ENCODE measurements at regions not wholly inside any gene's neighbourhood (a gene's known extent, or its start where the extent isn't known, plus 50 kb on each side); places are given as distances from the start of the nearest gene placed in this dataset.

DNA sequence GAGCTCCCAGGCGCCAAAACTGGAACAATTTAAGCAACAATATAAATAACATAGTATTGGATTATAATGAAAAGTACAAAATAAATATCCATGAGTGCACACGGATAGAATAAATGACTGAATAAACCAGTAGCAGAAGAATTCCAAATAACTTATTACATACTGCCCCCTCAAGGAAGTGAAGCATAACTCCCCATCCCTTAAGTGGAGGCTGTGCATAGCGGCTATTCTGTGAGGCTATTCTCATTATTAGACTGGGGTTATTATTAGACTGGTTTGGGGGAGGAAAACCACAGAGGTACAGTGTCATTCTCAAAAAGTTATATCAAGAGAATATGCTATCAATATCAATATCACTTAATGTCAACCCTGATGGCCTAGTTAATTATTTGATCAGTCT lies 94.4 kb upstream of the SIRPA start:
- TF ChIP-seq, protein P1, sequence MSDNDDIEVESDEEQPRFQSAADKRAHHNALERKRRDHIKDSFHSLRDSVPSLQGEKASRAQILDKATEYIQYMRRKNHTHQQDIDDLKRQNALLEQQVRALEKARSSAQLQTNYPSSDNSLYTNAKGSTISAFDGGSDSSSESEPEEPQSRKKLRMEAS (IDR thresholded peaks at IDR 0.05): no peak
- TF ChIP-seq, protein P2, sequence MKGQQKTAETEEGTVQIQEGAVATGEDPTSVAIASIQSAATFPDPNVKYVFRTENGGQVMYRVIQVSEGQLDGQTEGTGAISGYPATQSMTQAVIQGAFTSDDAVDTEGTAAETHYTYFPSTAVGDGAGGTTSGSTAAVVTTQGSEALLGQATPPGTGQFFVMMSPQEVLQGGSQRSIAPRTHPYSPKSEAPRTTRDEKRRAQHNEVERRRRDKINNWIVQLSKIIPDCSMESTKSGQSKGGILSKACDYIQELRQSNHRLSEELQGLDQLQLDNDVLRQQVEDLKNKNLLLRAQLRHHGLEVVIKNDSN (IDR thresholded peaks at IDR 0.05): no peak
- no peak for TF ChIP-seq CEBPB (IDR thresholded peaks at IDR 0.05)
- TF ChIP-seq TEAD4 (IDR thresholded peaks at IDR 0.05): no peak
- no peak for TF ChIP-seq FOXM1 (IDR thresholded peaks at IDR 0.05; ENCODE audit: borderline replicate concordance, low read depth)
- no peak for TF ChIP-seq TCF12 (IDR thresholded peaks at IDR 0.05; ENCODE audit: low read depth)
- no peak for TF ChIP-seq NFIC (IDR thresholded peaks at IDR 0.05)
- TF ChIP-seq EP300 (IDR thresholded peaks at IDR 0.05; ENCODE audit: borderline replicate concordance): no peak
- TF ChIP-seq TAF1 (IDR thresholded peaks at IDR 0.05; ENCODE audit: low read depth): no peak
- TF ChIP-seq RAD21 (IDR thresholded peaks at IDR 0.05; ENCODE audit: low read depth): no peak
- no peak for TF ChIP-seq CREB1 (IDR thresholded peaks at IDR 0.05; ENCODE audit: low read depth)
- TF ChIP-seq, protein P3, sequence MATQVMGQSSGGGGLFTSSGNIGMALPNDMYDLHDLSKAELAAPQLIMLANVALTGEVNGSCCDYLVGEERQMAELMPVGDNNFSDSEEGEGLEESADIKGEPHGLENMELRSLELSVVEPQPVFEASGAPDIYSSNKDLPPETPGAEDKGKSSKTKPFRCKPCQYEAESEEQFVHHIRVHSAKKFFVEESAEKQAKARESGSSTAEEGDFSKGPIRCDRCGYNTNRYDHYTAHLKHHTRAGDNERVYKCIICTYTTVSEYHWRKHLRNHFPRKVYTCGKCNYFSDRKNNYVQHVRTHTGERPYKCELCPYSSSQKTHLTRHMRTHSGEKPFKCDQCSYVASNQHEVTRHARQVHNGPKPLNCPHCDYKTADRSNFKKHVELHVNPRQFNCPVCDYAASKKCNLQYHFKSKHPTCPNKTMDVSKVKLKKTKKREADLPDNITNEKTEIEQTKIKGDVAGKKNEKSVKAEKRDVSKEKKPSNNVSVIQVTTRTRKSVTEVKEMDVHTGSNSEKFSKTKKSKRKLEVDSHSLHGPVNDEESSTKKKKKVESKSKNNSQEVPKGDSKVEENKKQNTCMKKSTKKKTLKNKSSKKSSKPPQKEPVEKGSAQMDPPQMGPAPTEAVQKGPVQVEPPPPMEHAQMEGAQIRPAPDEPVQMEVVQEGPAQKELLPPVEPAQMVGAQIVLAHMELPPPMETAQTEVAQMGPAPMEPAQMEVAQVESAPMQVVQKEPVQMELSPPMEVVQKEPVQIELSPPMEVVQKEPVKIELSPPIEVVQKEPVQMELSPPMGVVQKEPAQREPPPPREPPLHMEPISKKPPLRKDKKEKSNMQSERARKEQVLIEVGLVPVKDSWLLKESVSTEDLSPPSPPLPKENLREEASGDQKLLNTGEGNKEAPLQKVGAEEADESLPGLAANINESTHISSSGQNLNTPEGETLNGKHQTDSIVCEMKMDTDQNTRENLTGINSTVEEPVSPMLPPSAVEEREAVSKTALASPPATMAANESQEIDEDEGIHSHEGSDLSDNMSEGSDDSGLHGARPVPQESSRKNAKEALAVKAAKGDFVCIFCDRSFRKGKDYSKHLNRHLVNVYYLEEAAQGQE (IDR thresholded peaks at IDR 0.05; ENCODE audit: low read depth): no peak
- TF ChIP-seq YY1 (IDR thresholded peaks at IDR 0.05; ENCODE audit: low read depth): no peak
- TF ChIP-seq EGR1 (IDR thresholded peaks at IDR 0.05): no peak
- no peak for TF ChIP-seq ZBTB7A (IDR thresholded peaks at IDR 0.05; ENCODE audit: low read depth)

DNA sequence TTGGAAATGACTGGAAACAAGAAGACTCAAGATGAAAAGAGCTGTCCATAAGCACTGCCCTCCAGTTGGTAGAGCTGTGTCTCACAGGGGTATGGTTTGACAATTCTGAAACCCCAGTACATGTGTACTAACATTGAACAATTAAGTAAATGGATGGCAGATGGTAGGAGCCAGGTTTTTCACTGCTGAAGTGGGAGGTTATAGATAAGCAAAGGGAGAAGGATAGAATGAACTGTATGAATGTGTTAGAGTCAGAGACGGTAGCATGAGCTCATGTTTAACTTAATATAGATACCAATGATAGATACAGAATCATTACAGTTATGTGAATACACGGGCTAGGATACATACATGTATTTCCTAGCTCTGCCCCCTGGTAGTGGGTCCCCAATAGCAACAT lies 95.0 kb upstream of the SIRPA start:
- no peak for TF ChIP-seq ZBTB7A (IDR thresholded peaks at IDR 0.05; ENCODE audit: low read depth)
- TF ChIP-seq FOXM1 (IDR thresholded peaks at IDR 0.05; ENCODE audit: borderline replicate concordance, low read depth): no peak
- TF ChIP-seq CEBPB (IDR thresholded peaks at IDR 0.05): no peak
- TF ChIP-seq RAD21 (IDR thresholded peaks at IDR 0.05; ENCODE audit: low read depth): no peak
- no peak for TF ChIP-seq YY1 (IDR thresholded peaks at IDR 0.05; ENCODE audit: low read depth)
- TF ChIP-seq TAF1 (IDR thresholded peaks at IDR 0.05; ENCODE audit: low read depth): no peak
- TF ChIP-seq, protein P1 (IDR thresholded peaks at IDR 0.05): no peak
- TF ChIP-seq TEAD4 (IDR thresholded peaks at IDR 0.05): no peak
- TF ChIP-seq, protein P2 (IDR thresholded peaks at IDR 0.05): no peak
- TF ChIP-seq NFIC (IDR thresholded peaks at IDR 0.05): no peak
- TF ChIP-seq TCF12 (IDR thresholded peaks at IDR 0.05; ENCODE audit: low read depth): no peak
- no peak for TF ChIP-seq EGR1 (IDR thresholded peaks at IDR 0.05)

DNA sequence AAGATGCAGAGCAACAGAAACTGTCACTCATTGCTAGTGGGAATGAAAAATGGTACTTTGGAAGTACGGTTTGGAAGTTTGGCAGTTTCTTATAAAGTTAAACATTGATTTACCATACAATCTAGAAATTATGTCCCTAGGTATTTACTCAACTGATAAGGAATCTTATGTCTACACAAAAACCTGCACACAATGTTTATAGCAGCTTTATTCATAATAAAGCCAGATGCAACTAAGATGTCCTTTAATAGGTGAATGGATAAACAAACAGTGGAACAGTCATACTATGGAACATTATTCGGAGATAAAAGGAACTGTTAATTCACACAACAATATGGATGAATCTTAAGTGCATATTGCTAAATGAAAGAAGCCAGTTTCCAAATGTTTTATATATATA lies 96.2 kb upstream of the SIRPA start:
- no peak for TF ChIP-seq YY1 (IDR thresholded peaks at IDR 0.05; ENCODE audit: low read depth)
- no peak for TF ChIP-seq TAF1 (IDR thresholded peaks at IDR 0.05; ENCODE audit: low read depth)
- no peak for TF ChIP-seq EGR1 (IDR thresholded peaks at IDR 0.05)
- TF ChIP-seq ZBTB7A (IDR thresholded peaks at IDR 0.05; ENCODE audit: low read depth): no peak
- TF ChIP-seq CREB1 (IDR thresholded peaks at IDR 0.05; ENCODE audit: low read depth): no peak
- TF ChIP-seq, protein P2 (IDR thresholded peaks at IDR 0.05): no peak
- no peak for TF ChIP-seq NFIC (IDR thresholded peaks at IDR 0.05)
- no peak for TF ChIP-seq RAD21 (IDR thresholded peaks at IDR 0.05; ENCODE audit: low read depth)
- no peak for TF ChIP-seq TEAD4 (IDR thresholded peaks at IDR 0.05)
- TF ChIP-seq EP300 (IDR thresholded peaks at IDR 0.05; ENCODE audit: borderline replicate concordance): no peak
- TF ChIP-seq, protein P1 (IDR thresholded peaks at IDR 0.05): no peak

DNA sequence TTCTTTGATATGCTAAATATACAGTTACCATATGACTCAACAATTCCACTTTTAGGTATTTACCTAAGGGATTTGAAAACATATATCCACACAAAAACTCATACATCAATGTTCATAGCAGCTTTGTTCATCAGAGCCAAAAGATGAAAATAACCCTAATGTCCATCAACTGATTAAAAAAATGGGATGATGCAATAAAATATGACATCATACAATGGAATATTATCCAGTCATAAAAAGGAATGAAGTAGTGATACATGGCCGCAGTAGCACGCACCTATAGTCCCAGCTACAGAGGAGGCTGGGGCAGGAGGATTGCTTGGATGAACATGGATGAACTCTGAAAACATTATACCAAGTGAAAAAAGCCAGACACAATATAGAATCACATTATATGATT lies 101.4 kb upstream of the SIRPA start:
- TF ChIP-seq CEBPB (IDR thresholded peaks at IDR 0.05) (no peak), YY1 (IDR thresholded peaks at IDR 0.05; ENCODE audit: low read depth) (no peak), TCF12 (IDR thresholded peaks at IDR 0.05; ENCODE audit: low read depth) (no peak), TAF1 (IDR thresholded peaks at IDR 0.05; ENCODE audit: low read depth) (no peak), FOXM1 (IDR thresholded peaks at IDR 0.05; ENCODE audit: borderline replicate concordance, low read depth) (no peak), EP300 (IDR thresholded peaks at IDR 0.05; ENCODE audit: borderline replicate concordance) (no peak), CREB1 (IDR thresholded peaks at IDR 0.05; ENCODE audit: low read depth) (no peak)
- TF ChIP-seq, protein P3 (IDR thresholded peaks at IDR 0.05; ENCODE audit: low read depth): no peak
- TF ChIP-seq, protein P1 (IDR thresholded peaks at IDR 0.05): no peak

DNA sequence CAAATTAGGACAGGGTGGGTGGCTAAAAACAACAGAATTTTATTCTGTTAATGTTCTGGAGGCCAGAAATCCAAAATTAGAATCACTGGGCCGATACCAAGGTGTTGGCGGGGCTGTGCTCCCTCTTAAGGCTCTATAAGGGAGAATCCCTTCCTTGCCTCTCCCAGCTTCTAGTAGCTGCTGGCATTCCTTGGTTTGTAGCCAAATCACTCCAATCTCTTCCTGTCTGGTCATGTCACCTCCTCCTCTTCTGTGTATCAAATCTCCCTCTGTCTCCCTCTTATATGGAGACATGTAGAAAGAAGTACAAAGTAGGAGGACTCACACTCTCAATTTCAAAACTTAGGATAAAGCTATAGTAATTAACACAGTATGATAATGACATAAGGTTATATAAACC lies 102.9 kb upstream of the SIRPA start:
- TF ChIP-seq TAF1 (IDR thresholded peaks at IDR 0.05; ENCODE audit: low read depth): no peak
- no peak for TF ChIP-seq TCF12 (IDR thresholded peaks at IDR 0.05; ENCODE audit: low read depth)
- TF ChIP-seq CEBPB (IDR thresholded peaks at IDR 0.05): no peak
- TF ChIP-seq TEAD4 (IDR thresholded peaks at IDR 0.05): no peak
- TF ChIP-seq, protein P2 (IDR thresholded peaks at IDR 0.05): no peak
- TF ChIP-seq, protein P3 (IDR thresholded peaks at IDR 0.05; ENCODE audit: low read depth): no peak
- no peak for TF ChIP-seq CREB1 (IDR thresholded peaks at IDR 0.05; ENCODE audit: low read depth)
- no peak for TF ChIP-seq FOXM1 (IDR thresholded peaks at IDR 0.05; ENCODE audit: borderline replicate concordance, low read depth)
- TF ChIP-seq NFIC (IDR thresholded peaks at IDR 0.05): no peak
- no peak for TF ChIP-seq EGR1 (IDR thresholded peaks at IDR 0.05)
- TF ChIP-seq ZBTB7A (IDR thresholded peaks at IDR 0.05; ENCODE audit: low read depth): no peak
